Liver (tissue), 8 donors: ENCODE measurements at regions not wholly inside any gene's neighbourhood (a gene's known extent, or its start where the extent isn't known, plus 50 kb on each side); places are given as distances from the start of the nearest gene placed in this dataset.

Experiments used
- DNase-seq: peaks from one replicate; pipeline ENCODE4 v3.0.0-alpha.2; 2017; ENCODE audit warnings: low spot score
- H3K27ac ChIP-seq, 2 donors: one replicate each; pipeline ENCODE4 v1.7.0; 2013; ENCODE audit warnings: inconsistent platforms in 2 of 2, low read length in 2 of 2, control low read depth in 1 of 2, low read depth in 1 of 2, mild to moderate bottlenecking in 1 of 2
- H3K27me3 ChIP-seq, 4 donors: one replicate each; pipeline versions ENCODE4 v1.6.1 to v1.7.0; 2013; ENCODE audit warnings: low read length in 3 of 4, inconsistent platforms in 1 of 4, mild to moderate bottlenecking in 1 of 4, moderate library complexity in 1 of 4; ENCODE audit not compliant: control insufficient read depth in 4 of 4, insufficient read depth in 4 of 4
- H3K36me3 ChIP-seq, 4 donors: one replicate each; pipeline versions ENCODE4 v1.6.1 to v1.7.0; 2013; ENCODE audit warnings: low read length in 3 of 4, mild to moderate bottlenecking in 3 of 4, low read depth in 1 of 4, moderate library complexity in 1 of 4; ENCODE audit not compliant: control insufficient read depth in 4 of 4, insufficient read depth in 3 of 4
- H3K4me1 ChIP-seq, 4 donors: one replicate each; pipeline versions ENCODE4 v1.6.1 to v1.7.0; 2013; ENCODE audit warnings: low read length in 3 of 4, mild to moderate bottlenecking in 3 of 4, moderate library complexity in 1 of 4; ENCODE audit not compliant: control insufficient read depth in 4 of 4, insufficient read depth in 4 of 4
- H3K4me3 ChIP-seq, 3 donors: one replicate each; pipeline versions ENCODE4 v1.6.1 to v1.7.0; 2013; ENCODE audit warnings: low read length in 3 of 3, control low read depth in 1 of 3, low read depth in 1 of 3, mild to moderate bottlenecking in 1 of 3
- H3K9ac ChIP-seq, 2 donors: one replicate each; pipeline ENCODE4 v1.7.0; 2013; ENCODE audit warnings: low read length in 2 of 2, mild to moderate bottlenecking in 2 of 2, moderate library complexity in 2 of 2, control low read depth in 1 of 2, low read depth in 1 of 2
- H3K9me3 ChIP-seq, 4 donors: one replicate each; pipeline versions ENCODE4 v1.6.1 to v1.7.0; 2013; ENCODE audit warnings: low read length in 3 of 4; ENCODE audit not compliant: control insufficient read depth in 4 of 4
- CTCF ChIP-seq: fragments of 150-350 bp; IDR thresholded peaks from 2 replicates; pipeline ENCODE4 v1.5.1; 2017; ENCODE audit warnings: improper control_type of control experiment, low read depth, low read length; ENCODE audit not compliant: missing input control
- EGR1 ChIP-seq, 2 donors: IDR thresholded peaks; 2 replicates each; pipeline ENCODE4 v1.6.1; 2016 to 2018; ENCODE audit warnings: antibody characterized with exemption in 2 of 2, low read depth in 2 of 2
- FOXA1 ChIP-seq: IDR thresholded peaks from 2 replicates; pipeline ENCODE4 v1.6.1; 2016; ENCODE audit warnings: antibody characterized with exemption
- GABPA ChIP-seq, 2 donors: IDR thresholded peaks in 1 of 2; conservative IDR thresholded peaks in 1 of 2; 2 replicates each; pipeline ENCODE4 v1.6.1; 2016; ENCODE audit warnings: antibody characterized with exemption in 2 of 2, mild to moderate bottlenecking in 1 of 2, moderate library complexity in 1 of 2
- HNF4A ChIP-seq, 2 donors: conservative IDR thresholded peaks; 2 replicates each; pipeline ENCODE4 v1.6.1; 2016; ENCODE audit warnings: antibody characterized with exemption in 2 of 2, mild to moderate bottlenecking in 2 of 2
- HNF4G ChIP-seq: IDR thresholded peaks from 2 replicates; pipeline ENCODE4 v1.6.1; 2016; ENCODE audit warnings: antibody characterized with exemption
- NR2F2 ChIP-seq: IDR thresholded peaks from 2 replicates; pipeline ENCODE4 v1.6.1; 2016; ENCODE audit warnings: antibody characterized with exemption
- REST ChIP-seq: IDR thresholded peaks from 2 replicates; pipeline ENCODE4 v1.6.1; 2016; ENCODE audit warnings: antibody characterized with exemption, mild to moderate bottlenecking
- RXRA ChIP-seq, 2 donors: IDR thresholded peaks; 2 replicates each; pipeline ENCODE4 v1.6.1; 2017 to 2018; ENCODE audit warnings: antibody characterized with exemption in 2 of 2, mild to moderate bottlenecking in 1 of 2
- SP1 ChIP-seq: IDR thresholded peaks from 2 replicates; pipeline ENCODE4 v1.6.1; 2018; ENCODE audit warnings: antibody characterized with exemption, mild to moderate bottlenecking
- TAF1 ChIP-seq: conservative IDR thresholded peaks from 2 replicates; pipeline ENCODE4 v1.6.1; 2016; ENCODE audit warnings: antibody characterized with exemption, mild to moderate bottlenecking
- WGBS: extraction: QIAGEN DNeasy Blood & Tissue Kit; methylation state at CpG from one replicate; pipeline ENCODE4 v1.1.7; 2013; 5-methylcytosine and 5-hydroxymethylcytosine counted together
- TF ChIP-seq, protein P1 (sequence below): IDR thresholded peaks from 2 replicates; pipeline ENCODE4 v1.6.1; 2016; ENCODE audit warnings: antibody characterized with exemption
- TF ChIP-seq, protein P2 (sequence below): IDR thresholded peaks from 2 replicates; pipeline ENCODE4 v1.6.1; 2016; ENCODE audit warnings: antibody characterized with exemption
- TF ChIP-seq, protein P3 (sequence below): IDR thresholded peaks from 2 replicates; pipeline ENCODE4 v1.6.1; 2016; ENCODE audit warnings: antibody characterized with exemption
- donor health status: healthy.
- donor health status: healthy.
- donor health status: healthy.
- donor health status: healthy.
- donor health status: healthy.

GRCh38 chr16:79964104-79964503 is 363.6 kb upstream of the MAF start:
- Histone ChIP-seq H3K4me3 (no peak overlapping the region), H3K36me3 (no peaks in the 10 kb centered on the region), H3K9ac (no peak overlapping the region), H3K4me1 (no peaks in the 10 kb centered on the region), H3K27ac (no peak overlapping the region), H3K9me3 (peaks cover 0 to 3% (median 0%) of the 10 kb centered on the region in 4 donors), H3K27me3 (no peaks in the 10 kb centered on the region)
- WGBS = 47% methylated on average over 1 of the region's 1 CpG
- no peak for DNase-seq
- no peak for TF ChIP-seq RXRA (IDR thresholded peaks at IDR 0.05)
- TF ChIP-seq CTCF = no peak
- TF ChIP-seq, protein P1, sequence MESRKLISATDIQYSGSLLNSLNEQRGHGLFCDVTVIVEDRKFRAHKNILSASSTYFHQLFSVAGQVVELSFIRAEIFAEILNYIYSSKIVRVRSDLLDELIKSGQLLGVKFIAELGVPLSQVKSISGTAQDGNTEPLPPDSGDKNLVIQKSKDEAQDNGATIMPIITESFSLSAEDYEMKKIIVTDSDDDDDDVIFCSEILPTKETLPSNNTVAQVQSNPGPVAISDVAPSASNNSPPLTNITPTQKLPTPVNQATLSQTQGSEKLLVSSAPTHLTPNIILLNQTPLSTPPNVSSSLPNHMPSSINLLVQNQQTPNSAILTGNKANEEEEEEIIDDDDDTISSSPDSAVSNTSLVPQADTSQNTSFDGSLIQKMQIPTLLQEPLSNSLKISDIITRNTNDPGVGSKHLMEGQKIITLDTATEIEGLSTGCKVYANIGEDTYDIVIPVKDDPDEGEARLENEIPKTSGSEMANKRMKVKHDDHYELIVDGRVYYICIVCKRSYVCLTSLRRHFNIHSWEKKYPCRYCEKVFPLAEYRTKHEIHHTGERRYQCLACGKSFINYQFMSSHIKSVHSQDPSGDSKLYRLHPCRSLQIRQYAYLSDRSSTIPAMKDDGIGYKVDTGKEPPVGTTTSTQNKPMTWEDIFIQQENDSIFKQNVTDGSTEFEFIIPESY = no peak
- TF ChIP-seq GABPA (IDR thresholded peaks at IDR 0.05 in 1 of 2, conservative IDR thresholded peaks at IDR 0.05 in 1 of 2) = no peak
- TF ChIP-seq REST = no peak
- TF ChIP-seq HNF4A (conservative IDR thresholded peaks at IDR 0.05) = no peak
- TF ChIP-seq NR2F2 = no peak
- TF ChIP-seq HNF4G = no peak
- TF ChIP-seq, protein P2, sequence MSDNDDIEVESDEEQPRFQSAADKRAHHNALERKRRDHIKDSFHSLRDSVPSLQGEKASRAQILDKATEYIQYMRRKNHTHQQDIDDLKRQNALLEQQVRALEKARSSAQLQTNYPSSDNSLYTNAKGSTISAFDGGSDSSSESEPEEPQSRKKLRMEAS = no peak
- no peak for TF ChIP-seq FOXA1
- TF ChIP-seq SP1 = no peak

- H3K27me3 ChIP-seq = no peaks in the 10 kb centered on the region
- H3K36me3 ChIP-seq = no peaks in the 10 kb centered on the region
- TF ChIP-seq, protein P3, sequence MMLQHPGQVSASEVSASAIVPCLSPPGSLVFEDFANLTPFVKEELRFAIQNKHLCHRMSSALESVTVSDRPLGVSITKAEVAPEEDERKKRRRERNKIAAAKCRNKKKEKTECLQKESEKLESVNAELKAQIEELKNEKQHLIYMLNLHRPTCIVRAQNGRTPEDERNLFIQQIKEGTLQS = no peak
- TF ChIP-seq NR2F2 = no peak
- TF ChIP-seq EGR1 (IDR thresholded peaks at IDR 0.05; ENCODE audit: low read depth in 2 of 2) = no peak
- no peak for TF ChIP-seq HNF4G
- no peak for TF ChIP-seq TAF1
- no peak overlapping the region for H3K4me3 ChIP-seq
- DNase-seq = no peak
- 80% methylated on average over 3 of the region's 3 CpGs for whole genome bisulfite sequencing
- H3K9me3 ChIP-seq = peaks cover 0 to 3% (median 0%) of the 10 kb centered on the region in 4 donors
- H3K4me1 ChIP-seq = no peaks in the 10 kb centered on the region
- H3K27ac ChIP-seq = no peak overlapping the region
- no peak overlapping the region for H3K9ac ChIP-seq
These were observed 362.4 kb upstream of the MAF start for GRCh38 chr16:79962962-79963361.
